Left ventricle myocardium inferior (tissue), 1 donor: ENCODE measurements at regions not wholly inside any gene's neighbourhood (a gene's known extent, or its start where the extent isn't known, plus 50 kb on each side); places are given as distances from the start of the nearest gene placed in this dataset.

ENCODE experiments used
- DNase-seq: peaks from one replicate; pipeline ENCODE4 v3.0.0-alpha.2; 2020
- H3K27ac ChIP-seq: fragments of 200-600 bp; replicated peaks from 2 replicates; pipeline ENCODE4 v1.8.0; 2021
- H3K27me3 ChIP-seq: fragments of 200-600 bp; 2 replicates; pipeline ENCODE4 v1.8.0; 2021; ENCODE audit warnings: low read depth
- H3K36me3 ChIP-seq: fragments of 200-600 bp; 2 replicates; pipeline ENCODE4 v1.8.0; 2021
- H3K4me1 ChIP-seq: fragments of 200-600 bp; 2 replicates; pipeline ENCODE4 v1.8.0; 2021
- H3K4me3 ChIP-seq: fragments of 200-600 bp; 2 replicates; pipeline ENCODE4 v1.8.0; 2021; ENCODE audit warnings: mild to moderate bottlenecking, moderate library complexity
- H3K9me3 ChIP-seq: fragments of 200-600 bp; replicated peaks from 2 replicates; pipeline ENCODE4 v1.8.0; 2021
- CTCF ChIP-seq: fragments of 200-600 bp; IDR thresholded peaks from 2 replicates; pipeline ENCODE4 v1.8.0; 2021; ENCODE audit warnings: antibody characterized with exemption, mild to moderate bottlenecking, borderline replicate concordance
- intact Hi-C: fragments of 100-400 bp; cut with micrococcal nuclease; formaldehyde crosslinking; loops from one replicate; pipeline ENCODE4 v1.11.0; 2022
- donor health status: DM: no; HTN: yes; CAD: no; lungs with severe emphysema.

DNA sequence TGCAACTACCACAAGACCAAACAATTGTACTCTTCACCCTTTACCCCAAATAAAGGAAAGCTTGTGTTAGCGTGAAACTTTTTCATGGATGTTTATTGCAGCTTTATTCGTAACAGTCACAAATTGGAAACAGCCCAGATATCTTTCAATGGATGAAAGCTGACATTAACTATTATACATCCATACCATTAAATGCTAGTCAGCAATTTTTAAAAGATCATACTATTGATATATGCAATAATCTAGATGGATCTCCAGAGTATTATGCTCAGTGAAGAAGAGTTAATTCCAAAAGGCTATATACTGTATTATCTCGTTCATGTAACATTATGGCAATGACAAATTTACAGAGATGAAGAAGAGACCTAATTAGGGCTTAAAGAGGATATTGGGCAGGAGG, 1491.2 kb upstream of the CDH8 start:
- no peaks in the 10 kb centered on the region for H3K27me3 ChIP-seq
- no peak overlapping the region for H3K27ac ChIP-seq
- TF ChIP-seq CTCF: no peak
- no peak for DNase-seq
- no peaks in the 10 kb centered on the region for H3K9me3 ChIP-seq
- H3K4me1 ChIP-seq: peaks cover 8% of the 10 kb centered on the region
- intact Hi-C loops: no loop called here
- no peaks in the 10 kb centered on the region for H3K36me3 ChIP-seq
- H3K4me3 ChIP-seq: no peak overlapping the region

DNA sequence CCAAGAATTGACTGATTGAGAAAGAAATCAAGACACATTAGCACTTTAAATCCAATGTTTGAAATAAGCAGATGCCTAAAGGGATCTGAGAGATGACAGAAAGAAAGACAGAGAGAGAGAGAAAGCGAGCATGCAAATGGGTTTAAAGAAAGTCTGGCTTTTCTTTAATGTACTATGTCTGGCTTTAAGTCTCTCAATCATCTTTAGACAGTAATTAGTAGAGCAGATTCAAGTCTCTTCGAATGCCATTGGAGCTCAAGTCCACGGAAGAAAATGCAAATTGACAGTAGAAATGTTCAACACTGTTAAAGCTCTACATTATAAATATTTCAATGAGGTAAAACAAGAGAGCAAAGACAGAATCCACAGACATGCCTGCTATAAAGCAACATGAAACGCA, 1480.2 kb upstream of the CDH8 start:
- H3K27ac ChIP-seq: no peak overlapping the region
- no peak for DNase-seq
- no peaks in the 10 kb centered on the region for H3K4me1 ChIP-seq
- no peak for TF ChIP-seq CTCF
- no peaks in the 10 kb centered on the region for H3K27me3 ChIP-seq
- H3K9me3 ChIP-seq: no peaks in the 10 kb centered on the region
- no peaks in the 10 kb centered on the region for H3K36me3 ChIP-seq
- intact Hi-C loops: no loop called here
- no peak overlapping the region for H3K4me3 ChIP-seq

DNA sequence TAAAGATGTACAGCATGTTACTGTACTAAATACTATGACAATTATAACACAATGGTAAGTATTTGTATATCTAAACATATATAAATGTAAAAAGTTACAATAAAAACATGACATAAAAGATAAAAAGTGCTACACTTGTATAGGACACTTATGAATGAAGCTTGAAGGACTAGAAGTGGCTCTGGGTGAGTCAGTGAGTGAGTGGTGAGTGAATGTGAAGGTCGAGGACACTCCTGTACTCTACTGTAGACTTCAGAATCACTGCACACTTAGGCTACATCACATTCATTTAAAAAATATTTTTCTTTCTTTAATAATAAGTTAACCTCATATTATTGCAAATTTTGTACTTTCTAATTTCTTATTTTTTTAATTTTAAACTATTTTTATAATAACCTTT, 1476.7 kb upstream of the CDH8 start:
- Histone ChIP-seq H3K27ac (no peak overlapping the region), H3K9me3 (no peaks in the 10 kb centered on the region), H3K27me3 (no peaks in the 10 kb centered on the region), H3K4me3 (no peak overlapping the region), H3K36me3 (no peaks in the 10 kb centered on the region), H3K4me1 (no peaks in the 10 kb centered on the region)
- DNase-seq: no peak
- no peak for TF ChIP-seq CTCF
- intact Hi-C loops: no loop called here

GRCh38 chr16:63497408-63497807, 1461.2 kb upstream of the CDH8 start:
- Histone ChIP-seq H3K4me3 (no peak overlapping the region), H3K36me3 (no peaks in the 10 kb centered on the region), H3K27me3 (no peaks in the 10 kb centered on the region), H3K4me1 (peaks cover 4% of the 10 kb centered on the region), H3K27ac (no peak overlapping the region), H3K9me3 (no peaks in the 10 kb centered on the region)
- intact Hi-C loops: no loop called here
- DNase-seq: no peak
- no peak for TF ChIP-seq CTCF

DNA sequence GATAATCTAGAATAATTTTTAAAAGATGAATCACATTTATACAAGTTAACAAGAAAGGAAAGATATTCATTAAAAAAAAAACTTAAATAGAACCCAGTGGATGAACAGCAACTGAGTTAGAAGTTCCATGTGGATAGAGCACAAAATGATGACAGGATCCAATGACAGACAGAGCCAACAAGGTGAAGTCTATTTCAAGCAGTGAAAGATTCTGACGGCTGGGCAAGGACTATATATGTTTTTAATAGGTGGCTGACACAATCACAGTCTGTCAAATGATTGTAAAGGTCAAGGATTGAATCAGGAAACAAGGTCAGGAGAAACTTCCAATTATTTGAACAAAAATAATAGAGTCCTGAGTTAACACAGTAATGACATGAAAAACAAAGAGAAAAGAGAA, 1460.0 kb upstream of the CDH8 start:
- no peaks in the 10 kb centered on the region for H3K9me3 ChIP-seq
- TF ChIP-seq CTCF: no peak
- no peaks in the 10 kb centered on the region for H3K36me3 ChIP-seq
- H3K4me3 ChIP-seq: no peak overlapping the region
- H3K27ac ChIP-seq: no peak overlapping the region
- intact Hi-C loops: no loop called here
- no peaks in the 10 kb centered on the region for H3K27me3 ChIP-seq
- DNase-seq: no peak
- peaks cover 4% of the 10 kb centered on the region for H3K4me1 ChIP-seq

DNA sequence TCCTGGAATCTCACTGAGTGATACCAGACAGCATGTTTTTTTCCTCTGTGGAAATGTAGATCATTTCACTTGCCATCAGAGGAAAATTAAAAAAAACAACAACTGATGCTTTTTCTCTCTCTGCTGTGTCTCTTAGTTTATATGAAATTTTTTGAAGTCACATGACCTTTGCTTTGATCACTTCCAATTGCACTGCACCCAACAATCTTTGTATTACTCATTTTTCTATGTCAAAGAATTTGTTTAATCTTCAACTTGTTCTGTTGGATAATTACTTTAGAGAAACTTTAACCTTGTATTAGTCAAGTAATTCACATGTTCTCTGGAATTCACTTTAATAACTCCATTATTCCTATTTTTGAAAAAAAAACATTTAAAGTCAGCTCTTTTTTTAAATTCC, 1452.7 kb upstream of the CDH8 start:
- no peaks in the 10 kb centered on the region for H3K9me3 ChIP-seq
- intact Hi-C loops: no loop called here
- no peak for TF ChIP-seq CTCF
- H3K4me3 ChIP-seq: no peak overlapping the region
- H3K4me1 ChIP-seq: no peaks in the 10 kb centered on the region
- no peak for DNase-seq
- no peak overlapping the region for H3K27ac ChIP-seq
- H3K27me3 ChIP-seq: no peaks in the 10 kb centered on the region
- H3K36me3 ChIP-seq: no peaks in the 10 kb centered on the region
